ENCODE measurements at regions not wholly inside any gene's neighbourhood (a gene's known extent, or its start where the extent isn't known, plus 50 kb on each side); places are given as distances from the start of the nearest gene placed in this dataset.
"Not testable (repeated sequence)": the region's sequence is repeated elsewhere in the genome, so short reads cannot be mapped to it uniquely, and the experiment has no call there.

DNA sequence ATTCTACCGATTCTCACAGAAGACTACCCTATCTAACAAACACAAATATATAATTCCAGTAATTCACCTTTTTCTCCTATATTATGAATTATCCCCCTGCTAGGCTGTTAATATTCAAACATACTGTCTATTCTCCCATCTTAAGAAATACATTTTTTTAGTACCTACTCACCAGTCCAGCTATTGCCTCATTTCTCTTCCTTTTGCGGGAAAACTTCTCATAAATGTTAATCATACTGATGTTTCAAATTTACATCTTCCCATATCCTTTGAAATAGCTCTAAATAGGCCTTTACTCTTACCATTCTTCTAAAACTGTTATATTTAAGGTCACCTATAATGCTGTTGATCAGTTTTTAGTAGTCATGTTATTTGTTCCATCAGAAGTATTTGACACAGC lies 759.1 kb upstream of the SLIT2 start:
- no peak for DNase-seq

DNA sequence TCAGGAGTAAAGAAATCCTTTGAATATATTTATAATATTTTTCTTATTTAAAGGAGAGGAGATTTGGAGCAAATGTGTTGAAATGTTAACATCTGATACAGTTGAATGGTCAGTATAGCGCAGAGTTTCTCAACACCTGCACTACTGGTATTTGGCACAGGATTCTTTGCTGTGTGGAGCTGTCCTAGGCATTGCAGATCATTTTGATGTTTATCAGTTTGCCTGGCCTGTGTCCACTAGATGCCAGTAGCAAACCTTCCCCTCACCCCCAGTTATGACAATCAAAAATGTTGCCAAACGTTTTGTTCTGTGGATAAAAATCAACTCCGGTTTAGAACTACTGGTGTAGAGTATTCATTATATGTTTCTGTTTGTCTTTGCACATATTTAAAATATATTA lies 765.3 kb upstream of the SLIT2 start:
- DNase-seq: no peak

DNA sequence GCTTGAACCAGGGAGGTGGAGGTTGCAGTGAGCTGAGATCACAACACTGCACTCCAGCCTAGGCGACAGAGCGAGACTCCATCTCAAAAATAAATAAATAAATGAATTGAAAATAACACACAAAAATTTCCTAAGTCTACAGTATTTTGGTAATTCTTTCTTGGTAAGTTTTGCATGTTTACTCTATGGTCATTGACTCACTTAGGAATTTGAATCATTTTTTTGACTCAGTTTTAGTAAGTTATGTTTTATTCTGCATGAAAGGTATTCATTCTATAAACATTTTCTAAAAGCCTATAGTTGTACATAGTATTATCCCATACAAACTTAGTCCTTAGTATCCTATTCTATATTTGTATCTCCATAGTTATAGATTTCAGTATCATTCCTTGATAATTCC lies 772.9 kb upstream of the SLIT2 start:
- DNase-seq: no peak

DNA sequence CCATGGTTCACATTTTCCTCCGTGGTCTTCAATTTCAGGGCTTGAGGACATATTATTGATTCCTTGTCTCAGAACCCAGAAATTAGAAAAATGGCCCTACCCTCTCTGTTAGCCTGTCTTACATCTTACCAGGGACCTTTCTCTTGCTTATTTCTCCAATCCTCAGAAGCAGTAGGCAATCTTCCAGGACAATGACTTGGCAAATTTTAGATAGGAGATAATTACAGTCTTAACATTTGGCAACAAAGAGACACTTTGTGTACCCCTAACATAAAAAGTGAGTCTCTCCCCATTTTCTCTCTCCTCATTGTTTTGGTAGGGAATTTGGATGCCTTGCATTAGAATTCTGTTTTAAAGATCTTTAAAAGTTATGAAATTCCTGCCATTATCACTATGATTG lies 778.1 kb upstream of the SLIT2 start:
- DNase-seq: no peak

DNA sequence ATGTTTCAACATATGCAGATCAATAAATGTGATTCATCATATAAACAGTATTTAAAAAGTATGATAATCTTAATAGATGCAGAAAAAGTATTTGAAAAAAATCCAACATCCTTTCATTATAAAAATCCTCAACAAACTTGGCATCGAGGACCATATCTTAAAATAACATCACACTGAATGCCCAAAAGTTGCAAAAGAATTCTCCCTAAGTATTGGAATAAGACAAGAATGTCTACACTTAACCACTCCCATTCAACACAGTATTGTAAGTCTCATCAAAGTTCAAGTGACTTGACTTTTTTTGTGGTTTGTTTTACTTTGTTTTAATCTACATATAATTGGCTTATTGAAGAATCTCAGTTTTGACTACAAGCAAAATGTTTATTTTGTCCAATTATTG lies 779.0 kb upstream of the SLIT2 start:
- DNase-seq: no peak

DNA sequence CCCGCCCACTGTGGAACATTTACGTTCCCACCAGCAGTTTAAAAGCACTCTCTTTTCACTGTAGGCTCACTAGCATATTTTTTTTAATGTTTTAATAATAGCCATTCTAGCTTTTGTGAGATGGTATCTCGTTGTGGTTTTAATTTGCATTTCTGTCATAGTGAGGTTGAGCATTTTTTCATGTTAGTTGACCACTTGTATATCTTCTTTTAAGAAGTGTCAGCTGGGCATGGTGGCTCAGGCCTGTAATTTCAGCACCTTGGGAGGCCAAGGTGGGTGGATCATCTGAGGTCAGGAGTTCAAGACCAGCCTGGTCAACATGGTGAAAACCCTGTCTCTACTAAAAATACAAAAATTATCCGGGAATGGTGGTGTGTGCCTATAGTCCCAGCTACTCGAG lies 781.7 kb upstream of the SLIT2 start:
- DNase-seq: not testable (repeated sequence)

DNA sequence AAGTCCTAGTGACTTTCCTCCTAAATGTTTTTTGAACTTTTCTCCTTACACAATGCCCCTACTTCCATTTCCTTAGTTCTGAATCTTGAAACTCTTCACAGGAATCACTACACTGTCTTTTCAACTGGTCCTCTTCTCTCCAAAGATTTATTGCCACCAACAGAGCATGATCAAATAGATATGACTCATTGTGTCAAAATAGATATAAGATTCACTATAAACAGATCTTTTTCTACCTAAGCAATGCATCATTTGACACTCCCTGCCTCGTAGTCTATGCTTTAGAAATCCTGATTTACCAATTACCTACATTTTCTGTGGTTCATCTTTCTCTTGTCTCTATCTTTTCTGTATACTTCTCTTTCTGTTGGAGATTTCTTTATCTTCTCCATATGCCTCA lies 789.6 kb upstream of the SLIT2 start:
- no peak for DNase-seq

DNA sequence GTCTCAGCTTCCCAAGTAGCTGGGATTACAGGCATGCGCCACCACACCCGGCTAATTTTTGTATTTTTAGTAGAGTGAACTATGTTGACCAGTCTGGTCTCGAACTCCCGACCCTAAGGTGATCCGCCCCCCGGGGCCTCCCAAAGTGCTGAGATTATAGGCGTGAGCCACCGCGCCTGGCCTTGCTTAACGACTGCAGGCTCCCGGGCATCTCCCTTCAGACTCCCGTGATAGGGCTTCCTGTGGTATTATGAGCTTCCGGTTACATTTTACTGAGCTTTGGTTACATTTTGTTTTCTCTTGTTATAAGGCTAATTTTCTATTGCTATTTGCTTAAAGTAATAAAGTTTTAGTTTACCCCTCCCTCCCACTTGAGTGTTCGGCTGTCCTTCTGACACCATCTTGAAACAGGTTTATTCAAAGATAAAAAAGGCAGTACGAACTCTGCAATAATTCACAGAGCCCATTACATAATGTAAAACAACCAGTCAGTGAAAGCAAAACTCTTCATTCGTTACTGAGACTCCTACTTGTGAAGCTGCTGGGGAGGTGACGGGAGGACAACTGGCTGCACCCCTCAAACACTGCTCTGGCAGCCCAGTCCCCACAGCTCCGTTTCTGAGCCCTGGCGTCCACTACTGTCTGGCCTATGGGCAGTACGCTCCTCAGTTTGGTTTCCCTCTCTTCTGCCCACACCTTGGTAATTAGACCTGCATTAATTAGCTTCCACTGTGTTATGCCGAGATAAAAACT lies 795.7 kb upstream of the SLIT2 start:
- DNase-seq: no peak

DNA sequence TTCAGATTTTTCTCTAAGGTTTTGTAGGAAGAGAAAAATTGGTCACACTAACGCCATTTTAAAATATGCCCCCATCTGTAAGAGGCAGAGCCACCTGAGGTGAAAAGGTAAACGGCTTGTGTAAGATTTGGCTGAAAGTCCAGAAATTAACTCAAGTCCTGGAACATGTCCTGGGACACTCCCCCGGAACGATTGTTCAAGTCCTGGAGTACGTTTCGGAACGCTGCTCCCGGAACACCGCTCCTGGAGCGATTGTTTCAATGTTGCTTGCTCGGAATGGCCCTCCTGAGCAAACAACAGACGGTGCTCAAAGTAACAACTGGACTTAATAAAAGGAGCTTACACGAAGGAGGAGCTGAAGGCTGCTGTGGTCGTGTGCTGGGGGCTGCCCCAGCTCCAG lies 796.5 kb upstream of the SLIT2 start:
- no peak for DNase-seq

DNA sequence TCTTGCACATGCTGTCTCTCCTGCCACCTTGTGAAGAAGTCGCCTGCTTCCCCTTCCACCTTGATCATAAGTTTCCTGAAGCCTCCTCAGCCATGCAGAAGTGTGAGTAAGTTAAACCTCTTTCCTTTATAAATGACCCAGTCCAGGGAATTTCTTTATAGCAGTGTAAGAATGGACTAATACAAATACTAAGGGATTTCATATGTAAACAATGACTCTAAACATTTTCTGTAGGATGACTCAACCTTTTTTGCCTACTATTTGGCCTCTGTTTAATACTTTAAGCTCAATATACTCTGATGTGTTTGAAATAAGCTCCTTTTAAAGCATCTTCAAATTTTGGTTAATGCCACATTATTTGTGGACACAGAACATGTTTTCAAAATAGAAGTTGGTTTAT lies 813.5 kb upstream of the SLIT2 start:
- no peak for DNase-seq

DNA sequence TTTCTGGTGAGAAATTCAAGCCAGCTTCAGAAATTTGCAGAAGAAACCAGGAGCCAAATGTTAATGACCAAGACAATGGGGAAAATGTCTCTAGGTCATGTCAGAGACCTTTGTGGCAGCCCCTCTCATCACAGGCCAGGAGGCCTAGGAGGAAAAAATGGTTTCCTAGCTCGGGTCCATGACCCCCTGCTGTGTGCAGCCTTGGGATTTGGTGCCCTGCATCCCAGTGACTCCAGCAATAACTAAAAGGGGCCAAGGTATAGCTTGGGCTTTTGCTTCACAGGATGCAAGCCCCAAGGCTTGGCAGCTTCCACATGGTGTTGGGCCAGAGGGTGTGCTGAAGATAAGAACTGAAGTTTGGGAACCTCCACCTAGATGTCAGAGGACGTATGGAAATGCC lies 814.7 kb upstream of the SLIT2 start:
- DNase-seq: no peak

DNA sequence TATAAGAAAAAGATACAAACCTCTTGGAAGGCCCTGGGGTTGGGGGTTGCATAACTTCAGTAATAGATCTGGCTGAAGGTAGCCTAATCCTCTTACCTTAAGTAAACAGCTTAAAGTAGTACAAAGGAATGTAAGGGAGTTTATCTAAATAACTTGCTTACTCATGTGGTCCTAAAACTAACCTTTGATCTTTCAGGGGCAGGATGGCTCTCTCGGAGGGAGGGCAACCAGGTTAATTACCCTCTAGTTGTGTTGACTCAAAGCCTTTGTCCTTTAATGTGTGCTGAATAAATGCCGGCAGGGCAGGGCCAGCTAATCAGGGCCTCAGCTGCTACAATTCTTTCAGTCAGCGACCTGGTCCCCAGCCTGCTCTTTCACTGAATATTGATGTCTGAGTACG lies 822.0 kb upstream of the SLIT2 start:
- no peak for DNase-seq

DNA sequence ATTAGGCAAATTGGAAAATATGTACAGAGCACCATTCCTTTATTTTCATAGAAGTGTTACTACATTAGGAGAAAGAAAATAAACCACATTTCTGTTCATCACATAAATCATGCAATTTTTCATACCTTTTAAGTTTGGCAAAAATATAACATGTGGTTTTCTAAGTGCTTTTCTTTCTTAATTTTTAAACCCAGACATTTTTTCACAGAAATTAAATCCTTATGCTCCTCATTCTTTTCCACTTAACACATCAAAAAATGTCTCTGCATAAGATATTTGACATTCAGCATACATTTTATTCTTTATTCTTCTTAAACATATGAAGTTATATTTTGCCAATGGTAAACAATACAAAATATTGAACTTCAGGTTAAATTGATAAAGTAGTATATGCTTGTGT lies 826.6 kb upstream of the SLIT2 start:
- DNase-seq: no peak

DNA sequence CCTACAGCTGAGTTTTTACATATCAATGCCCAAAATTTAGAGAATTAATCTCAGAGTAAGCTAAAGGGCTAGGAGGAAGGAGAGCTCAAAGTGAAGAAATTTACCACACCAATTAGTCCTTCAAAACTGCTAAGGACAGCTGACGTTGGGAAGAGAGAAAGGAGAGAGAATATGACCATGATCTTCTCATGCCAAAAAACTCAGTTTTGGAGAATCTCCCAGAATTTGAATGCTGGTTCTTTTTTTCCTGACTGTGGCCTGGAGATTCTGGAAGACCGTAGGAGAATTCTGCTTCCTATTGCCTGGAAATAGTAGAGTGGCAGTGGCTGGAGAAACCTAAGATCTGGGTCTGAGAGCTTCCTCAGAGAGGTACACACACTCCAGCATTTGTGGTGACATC lies 834.4 kb upstream of the SLIT2 start:
- no peak for DNase-seq

DNA sequence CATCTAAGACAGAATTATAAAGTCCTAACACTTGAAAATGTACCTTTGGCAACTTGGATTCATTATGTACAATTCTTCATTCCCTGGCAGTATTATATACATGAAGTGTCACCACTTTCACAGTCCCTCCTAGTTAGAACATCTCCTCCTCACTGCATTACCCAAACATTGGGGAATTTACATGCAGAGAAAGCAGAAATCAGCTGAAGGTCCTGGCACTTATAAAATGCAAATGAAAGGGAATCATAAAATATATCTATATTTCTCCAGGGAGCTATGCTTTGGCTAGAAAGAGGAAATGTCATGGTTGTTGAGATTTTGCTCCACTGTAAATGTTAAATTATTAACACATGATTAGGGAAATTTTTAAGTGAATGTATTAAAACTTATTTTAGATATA lies 835.6 kb upstream of the SLIT2 start:
- DNase-seq: no peak

DNA sequence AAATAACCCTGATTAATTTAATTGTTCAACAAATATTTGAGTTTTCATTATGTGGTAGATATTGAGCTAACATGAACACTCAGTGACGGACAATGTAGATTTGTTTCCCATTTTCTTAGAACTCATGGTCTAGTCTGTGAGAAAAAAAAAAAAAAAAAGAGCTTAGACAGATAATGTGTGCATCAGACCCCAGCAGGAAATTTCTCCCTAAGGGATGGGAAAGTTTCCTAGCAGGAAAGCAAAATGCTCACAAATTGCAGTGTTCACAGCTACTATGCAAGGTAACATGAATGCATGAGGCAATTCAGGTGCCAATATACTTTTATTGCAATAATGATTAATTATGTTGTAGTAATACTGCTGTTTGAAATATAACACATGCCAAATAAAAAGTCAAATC lies 843.2 kb upstream of the SLIT2 start:
- no peak for DNase-seq

DNA sequence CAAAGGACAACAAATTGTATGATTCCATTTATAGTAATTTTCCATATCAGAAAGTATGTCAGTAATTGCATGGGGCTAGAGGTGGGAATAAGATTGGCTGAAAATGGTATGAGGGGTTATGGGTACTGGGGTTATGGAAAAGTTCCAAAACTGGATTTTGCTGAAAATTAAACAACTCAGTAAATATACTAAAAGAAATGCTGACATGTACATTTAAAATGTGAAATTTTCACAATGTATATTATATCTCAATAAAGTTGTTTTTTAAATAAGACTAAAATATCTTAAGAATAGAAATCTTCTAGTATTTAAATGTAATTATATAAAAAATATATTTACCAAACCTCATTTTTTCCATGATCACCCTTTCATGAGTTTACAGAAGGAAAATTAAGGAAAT lies 844.9 kb upstream of the SLIT2 start:
- no peak for DNase-seq

DNA sequence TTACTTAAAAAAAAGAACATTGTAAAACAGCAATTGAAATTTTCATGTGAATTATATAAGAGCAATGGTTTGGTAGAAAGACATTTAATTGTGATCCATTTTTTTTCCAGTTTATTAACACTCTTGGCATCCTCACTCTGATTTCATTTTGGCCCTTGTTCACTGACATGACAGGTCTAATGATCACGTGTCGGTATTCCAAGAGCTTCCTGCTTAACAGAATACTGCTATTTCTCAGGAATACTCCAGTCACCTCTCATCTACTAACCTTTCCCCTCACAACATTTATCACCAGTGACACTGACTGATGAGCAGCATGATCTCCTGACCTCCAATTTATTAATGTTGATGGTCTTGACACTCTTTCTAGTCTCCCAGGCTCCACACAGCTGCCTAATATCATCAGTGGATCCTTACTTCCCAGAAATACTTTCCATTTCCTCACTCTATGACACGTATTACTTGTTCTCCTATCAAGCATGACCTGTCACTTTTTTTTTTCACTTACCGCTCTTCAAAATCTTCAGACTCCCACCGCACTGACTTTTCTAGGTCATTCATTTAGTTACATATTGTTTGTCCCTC lies 847.8 kb upstream of the SLIT2 start:
- DNase-seq: no peak

DNA sequence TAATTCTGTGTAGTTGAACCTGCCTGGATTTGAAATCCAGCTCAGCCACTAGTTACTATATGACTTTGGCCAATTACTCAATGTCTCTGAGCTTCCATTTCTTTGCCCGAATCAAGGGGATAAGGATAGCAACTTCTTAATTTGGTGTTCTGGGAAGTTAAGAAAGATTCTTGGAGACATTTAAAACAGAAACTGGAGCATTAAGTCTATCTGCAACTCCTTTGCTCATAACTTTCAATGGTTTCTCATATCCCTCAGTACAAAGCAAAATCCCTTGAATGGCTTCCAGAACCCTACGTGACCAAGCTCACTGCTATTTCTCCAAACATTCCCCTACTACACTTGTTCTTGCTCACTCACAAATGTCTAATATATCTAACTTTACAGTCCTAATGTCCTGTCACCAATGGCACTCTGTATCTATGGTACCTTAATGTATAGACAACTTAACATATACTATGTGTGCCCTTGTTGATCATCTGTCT lies 849.1 kb upstream of the SLIT2 start:
- DNase-seq: no peak

DNA sequence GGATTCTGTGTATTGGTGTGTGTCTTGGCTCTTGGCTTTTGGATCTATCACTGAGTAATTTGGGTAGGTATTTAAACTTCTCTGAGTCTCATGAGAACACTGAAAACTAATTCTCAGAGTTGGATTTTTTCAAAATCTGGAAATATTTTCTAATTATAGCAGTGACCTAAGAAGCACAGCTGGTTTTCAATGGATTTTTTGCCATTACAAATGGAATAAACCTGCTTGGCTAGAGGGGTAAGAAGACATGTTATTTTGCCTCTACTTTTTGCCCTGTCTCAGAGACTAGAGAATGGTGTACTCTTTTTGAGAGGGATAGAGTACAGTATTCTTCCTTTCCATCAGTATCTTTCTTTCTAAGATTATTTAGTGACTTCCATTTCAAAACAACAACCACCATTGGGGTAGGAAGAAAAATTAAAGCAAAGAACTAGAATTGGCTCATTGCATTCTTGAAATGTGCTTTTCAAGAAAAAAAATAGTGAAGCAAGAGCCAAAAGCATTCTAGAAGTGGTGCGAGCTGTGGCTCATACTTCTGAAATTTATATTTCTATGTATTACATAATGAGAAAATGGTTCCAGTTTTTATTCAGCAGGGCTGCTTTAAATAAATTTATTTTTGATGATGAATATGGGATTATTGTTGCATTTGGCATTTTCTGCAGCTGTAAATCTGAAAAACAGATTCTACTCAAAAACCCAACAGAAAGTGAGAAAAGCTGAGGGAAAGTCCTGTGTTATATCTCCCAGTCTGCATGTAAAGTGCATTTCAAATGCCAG lies 850.2 kb upstream of the SLIT2 start:
- no peak for DNase-seq

DNA sequence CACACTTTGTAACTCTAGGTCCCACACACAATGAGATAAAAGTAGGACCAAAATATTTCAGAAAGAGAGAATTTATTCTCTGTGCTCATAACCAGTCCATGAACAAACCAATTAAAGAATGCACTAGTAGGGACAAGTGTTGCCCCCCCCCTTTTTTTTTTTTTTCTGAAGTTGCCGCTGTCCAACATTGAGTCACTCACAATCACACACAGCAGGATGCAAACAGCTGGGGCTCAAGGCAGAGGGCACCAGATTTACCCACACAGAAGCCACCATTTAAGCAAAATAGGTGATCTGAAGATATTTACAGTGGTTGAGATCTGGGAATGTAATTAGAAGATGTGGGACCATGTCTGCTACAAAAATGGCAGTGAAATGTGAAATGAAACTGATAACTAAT lies 850.9 kb upstream of the SLIT2 start:
- no peak for DNase-seq

DNA sequence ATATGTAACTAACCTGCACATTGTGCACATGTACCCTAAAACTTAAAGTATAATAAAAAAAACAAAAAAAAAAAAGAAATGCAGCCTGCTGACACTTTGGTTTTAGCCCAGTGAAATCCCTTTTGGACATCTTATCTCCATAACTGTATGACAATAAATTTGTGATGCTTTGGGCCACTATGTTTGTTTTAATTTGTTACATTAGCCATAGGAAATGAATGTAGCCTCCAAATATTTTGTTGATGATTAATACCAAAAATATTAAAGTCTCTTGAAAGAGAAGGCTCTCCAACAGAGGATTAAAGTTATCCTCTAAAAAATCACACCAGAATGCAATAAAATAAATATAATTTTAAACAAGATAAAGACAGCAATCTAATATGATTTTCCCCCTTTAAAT lies 852.7 kb upstream of the SLIT2 start:
- no peak for DNase-seq

DNA sequence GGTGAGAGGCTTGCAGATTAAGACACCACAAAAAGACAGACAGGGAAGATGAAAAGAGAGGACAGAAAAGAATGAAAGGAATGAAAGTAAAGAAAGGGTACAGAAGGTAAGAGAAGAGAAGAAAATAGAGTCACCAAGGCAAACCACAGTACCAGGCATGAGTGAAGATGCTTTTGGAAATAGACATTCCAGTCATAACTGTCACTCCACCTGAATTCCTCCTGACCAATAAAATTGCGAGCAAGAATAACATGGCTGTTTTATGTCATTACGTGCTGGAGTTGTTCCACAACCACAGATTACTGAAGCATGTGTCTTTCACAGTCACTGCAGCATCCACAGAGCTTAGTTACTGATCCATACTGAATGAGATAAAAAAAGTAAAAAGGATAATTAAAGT lies 864.9 kb upstream of the SLIT2 start:
- DNase-seq: no peak

Measured in stimulated activated CD4-positive, alpha-beta T cell treated with anti-CD3 and anti-CD28 coated beads, Interleukin-2, amount 100 ng/mL, for 48 hours (primary cell).